Activated CD8-positive, alpha-beta memory T cell treated with anti-CD3 and anti-CD28 coated beads, Interleukin-2, amount 10 ng/mL, durations not matched to agents 7 days and 5 days (primary cell): ENCODE measurements at regions not wholly inside any gene's neighbourhood (a gene's known extent, or its start where the extent isn't known, plus 50 kb on each side); places are given as distances from the start of the nearest gene placed in this dataset.

Experiments used
- ATAC-seq: fragments of 150-1000 bp; cut with Tn5 transposase; one replicate; pipeline ENCODE4 v1.10.0; 2021; ENCODE audit warnings: moderate library complexity
- CTCF ChIA-PET: fragments of 350-600 bp; sonication (Branson Sonifier 250); formaldehyde crosslinking; loops from one replicate; lab custom pipeline; 2021; ENCODE audit warnings: antibody characterized with exemption; lab: Charles Lee
- DNase-seq: peaks from one replicate; pipeline ENCODE4 v3.0.0-alpha.2; 2020
- H3K27ac Mint-ChIP-seq: one replicate; pipeline ENCODE4 v1.8.0; 2021; ENCODE audit warnings: mild to moderate bottlenecking, mixed read lengths
- H3K27me3 Mint-ChIP-seq: one replicate; pipeline ENCODE4 v1.8.0; 2021; ENCODE audit warnings: mixed read lengths
- H3K36me3 Mint-ChIP-seq: one replicate; pipeline ENCODE4 v1.8.0; 2021; ENCODE audit warnings: mild to moderate bottlenecking, mixed read lengths
- H3K4me1 Mint-ChIP-seq: one replicate; pipeline ENCODE4 v1.8.0; 2021; ENCODE audit warnings: mixed read lengths
- H3K4me3 Mint-ChIP-seq: one replicate; pipeline ENCODE4 v1.8.0; 2021; ENCODE audit warnings: mild to moderate bottlenecking, moderate library complexity, mixed read lengths
- H3K9me3 Mint-ChIP-seq: one replicate; pipeline ENCODE4 v1.8.0; 2022; ENCODE audit warnings: low read depth, mixed read lengths

DNA sequence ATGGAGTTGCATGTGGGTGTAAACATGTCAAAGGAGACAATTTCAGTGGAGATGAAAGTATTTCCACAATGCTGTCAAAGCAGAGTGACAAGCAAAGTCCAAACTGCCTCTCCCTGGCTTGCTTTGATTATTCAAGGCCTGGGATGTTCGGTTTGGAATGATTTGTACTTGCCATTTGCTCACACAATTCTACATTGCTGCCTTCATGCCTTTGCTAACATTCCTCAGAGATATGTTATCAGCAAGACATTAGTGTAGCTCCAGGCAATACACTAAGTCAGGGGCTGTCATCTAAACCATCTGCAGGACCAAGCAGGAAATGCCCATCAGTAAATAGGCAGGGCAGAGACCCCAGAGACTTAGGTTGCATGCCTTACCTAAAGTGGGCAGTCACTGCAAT lies 79.6 kb upstream of the C1QTNF7 start:
- H3K36me3 Mint-ChIP-seq: no peaks in the 10 kb centered on the region
- no peak overlapping the region for H3K27ac Mint-ChIP-seq
- CTCF ChIA-PET: no interaction called here
- H3K27me3 Mint-ChIP-seq: peaks cover 10% of the 10 kb centered on the region
- H3K4me1 Mint-ChIP-seq: peaks cover 12% of the 10 kb centered on the region
- DNase-seq (no peak), ATAC-seq (no peak)
- H3K4me3 Mint-ChIP-seq: no peak overlapping the region
- H3K9me3 Mint-ChIP-seq: no peaks in the 10 kb centered on the region

DNA sequence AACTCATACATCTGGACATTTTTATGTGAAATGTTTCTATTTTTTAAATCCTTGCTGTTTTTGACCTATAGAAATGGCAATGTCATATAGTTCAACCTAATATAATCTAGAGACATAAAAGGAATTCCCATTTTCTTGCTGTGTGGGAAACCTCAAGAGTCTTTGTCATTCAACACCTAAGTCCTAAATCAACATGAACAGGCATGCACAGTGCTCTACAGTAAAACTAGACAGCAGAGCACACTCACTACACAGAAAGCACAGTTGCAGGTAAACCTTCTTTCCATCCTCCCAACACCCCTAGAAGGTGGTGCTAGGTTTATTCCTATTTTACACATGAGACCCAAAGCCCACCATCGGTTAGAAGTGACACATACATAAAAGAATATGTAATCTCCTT lies 79.1 kb upstream of the C1QTNF7 start:
- ATAC-seq (no peak), DNase-seq (no peak)
- CTCF ChIA-PET: no interaction called here
- H3K27ac Mint-ChIP-seq: no peak overlapping the region
- no peaks in the 10 kb centered on the region for H3K36me3 Mint-ChIP-seq
- no peak overlapping the region for H3K4me3 Mint-ChIP-seq
- H3K9me3 Mint-ChIP-seq: no peaks in the 10 kb centered on the region
- peaks cover 12% of the 10 kb centered on the region for H3K4me1 Mint-ChIP-seq
- peaks cover 13% of the 10 kb centered on the region for H3K27me3 Mint-ChIP-seq

DNA sequence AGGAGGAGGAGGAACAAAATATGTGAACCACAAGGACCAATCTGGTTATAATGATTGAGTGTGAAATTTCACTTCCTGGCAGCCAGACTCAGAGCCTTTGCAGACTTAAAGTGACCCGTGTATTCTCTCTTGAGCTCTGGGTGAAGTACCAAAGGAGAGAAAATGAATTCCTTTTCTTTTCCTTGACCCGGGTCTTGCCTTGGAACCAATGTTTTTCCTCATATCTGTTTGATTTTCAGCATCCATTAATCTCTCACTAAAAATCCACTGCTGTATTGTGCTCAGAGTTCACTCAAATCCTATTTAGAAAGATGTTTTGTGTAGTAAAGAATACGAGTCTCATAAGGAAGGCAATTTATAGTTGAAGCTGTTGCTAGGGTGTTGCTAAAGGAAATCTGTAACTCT lies 78.3 kb upstream of the C1QTNF7 start:
- Mint-ChIP-seq H3K27me3 (peaks cover 16% of the 10 kb centered on the region), H3K4me3 (no peak overlapping the region), H3K27ac (no peak overlapping the region), H3K4me1 (peaks cover 12% of the 10 kb centered on the region), H3K36me3 (no peaks in the 10 kb centered on the region), H3K9me3 (no peaks in the 10 kb centered on the region)
- DNase-seq (no peak), ATAC-seq (peak; percentile 33)
- CTCF ChIA-PET: no interaction called here

DNA sequence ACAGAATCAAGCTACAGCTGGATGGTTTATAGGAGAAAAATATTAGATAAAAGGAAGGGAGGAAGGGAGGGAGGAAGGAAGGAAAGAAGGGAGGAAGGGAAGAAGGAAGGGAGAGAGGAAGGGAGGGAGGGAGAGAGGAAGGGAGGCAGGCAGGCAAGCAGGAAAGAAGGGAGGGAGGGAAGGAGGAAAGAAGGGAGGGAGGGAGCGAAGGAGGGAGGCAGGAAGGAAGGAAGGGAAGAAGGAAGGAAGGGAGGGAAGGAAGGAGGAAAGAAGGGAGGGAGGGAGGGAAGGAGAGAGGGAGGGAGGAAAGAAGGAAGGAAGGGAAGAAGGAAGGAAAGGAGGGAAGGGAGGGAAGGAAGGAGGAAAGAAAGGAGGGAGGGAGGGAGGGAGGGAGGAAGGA lies 77.9 kb upstream of the C1QTNF7 start:
- CTCF ChIA-PET: no interaction called here
- Mint-ChIP-seq H3K27me3 (peaks cover 16% of the 10 kb centered on the region), H3K4me1 (peaks cover 12% of the 10 kb centered on the region)

DNA sequence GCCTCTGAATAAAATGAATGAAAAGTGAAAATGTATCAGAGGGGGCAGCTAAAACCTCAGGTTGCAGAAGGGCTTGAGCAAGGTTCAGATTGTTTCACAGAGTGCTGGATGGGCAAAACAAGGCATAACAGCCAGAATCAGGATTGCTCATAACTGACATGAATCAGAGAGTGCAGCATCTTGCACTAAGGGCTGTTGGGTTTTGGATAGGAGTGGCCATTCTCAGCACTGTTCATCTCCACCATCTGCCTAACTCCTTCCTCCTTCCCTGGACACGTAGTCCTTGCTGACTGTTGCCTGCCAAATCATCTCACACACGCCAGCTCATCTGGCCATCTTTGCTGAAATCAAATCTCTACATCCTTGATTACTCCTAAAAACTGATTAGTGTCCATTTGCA lies 75.3 kb upstream of the C1QTNF7 start:
- peaks cover 12% of the 10 kb centered on the region for H3K4me1 Mint-ChIP-seq
- H3K4me3 Mint-ChIP-seq: no peak overlapping the region
- peaks cover 19% of the 10 kb centered on the region for H3K27me3 Mint-ChIP-seq
- ATAC-seq (no peak), DNase-seq (no peak)
- H3K27ac Mint-ChIP-seq: no peak overlapping the region
- H3K9me3 Mint-ChIP-seq: no peaks in the 10 kb centered on the region
- CTCF ChIA-PET: interaction anchor here (0.8 kb wide), 1 partner anchor 45 kb away, joined by 3 read pairs; no protein-coding TSS in a partner anchor
- H3K36me3 Mint-ChIP-seq: no peaks in the 10 kb centered on the region

More for the DNA sequence above, 77.9 kb upstream of the C1QTNF7 start:
- H3K36me3 Mint-ChIP-seq: no peaks in the 10 kb centered on the region
- no peak overlapping the region for H3K4me3 Mint-ChIP-seq
- ATAC-seq (no peak), DNase-seq (no peak)
- H3K27ac Mint-ChIP-seq: no peak overlapping the region
- H3K9me3 Mint-ChIP-seq: no peaks in the 10 kb centered on the region

DNA sequence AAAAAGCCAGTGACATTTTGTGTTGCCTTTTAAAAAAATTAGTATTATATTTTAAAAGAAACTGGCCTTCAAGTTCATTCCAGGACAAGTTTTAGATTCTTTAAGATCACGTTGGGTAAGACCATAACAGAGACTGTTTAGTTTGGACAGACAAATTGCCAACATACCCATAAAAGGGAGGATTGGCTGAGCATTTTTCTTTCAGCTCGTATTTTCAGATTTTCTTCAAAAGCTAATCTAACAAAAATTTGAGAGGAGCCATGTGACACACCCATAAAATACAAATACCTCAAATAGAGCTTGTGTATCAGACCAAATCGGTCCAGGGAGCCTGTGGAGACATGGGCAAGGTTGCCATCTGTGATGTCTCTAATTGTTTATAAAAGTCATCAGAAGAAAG lies 74.6 kb upstream of the C1QTNF7 start:
- ATAC-seq (no peak), DNase-seq (no peak)
- peaks cover 19% of the 10 kb centered on the region for H3K27me3 Mint-ChIP-seq
- H3K36me3 Mint-ChIP-seq: no peaks in the 10 kb centered on the region
- H3K4me3 Mint-ChIP-seq: no peak overlapping the region
- H3K27ac Mint-ChIP-seq: no peak overlapping the region
- no peaks in the 10 kb centered on the region for H3K9me3 Mint-ChIP-seq
- peaks cover 12% of the 10 kb centered on the region for H3K4me1 Mint-ChIP-seq
- CTCF ChIA-PET: interaction anchor here (0.5 kb wide), 1 partner anchor 28 kb away, joined by 3 read pairs; no protein-coding TSS in a partner anchor

DNA sequence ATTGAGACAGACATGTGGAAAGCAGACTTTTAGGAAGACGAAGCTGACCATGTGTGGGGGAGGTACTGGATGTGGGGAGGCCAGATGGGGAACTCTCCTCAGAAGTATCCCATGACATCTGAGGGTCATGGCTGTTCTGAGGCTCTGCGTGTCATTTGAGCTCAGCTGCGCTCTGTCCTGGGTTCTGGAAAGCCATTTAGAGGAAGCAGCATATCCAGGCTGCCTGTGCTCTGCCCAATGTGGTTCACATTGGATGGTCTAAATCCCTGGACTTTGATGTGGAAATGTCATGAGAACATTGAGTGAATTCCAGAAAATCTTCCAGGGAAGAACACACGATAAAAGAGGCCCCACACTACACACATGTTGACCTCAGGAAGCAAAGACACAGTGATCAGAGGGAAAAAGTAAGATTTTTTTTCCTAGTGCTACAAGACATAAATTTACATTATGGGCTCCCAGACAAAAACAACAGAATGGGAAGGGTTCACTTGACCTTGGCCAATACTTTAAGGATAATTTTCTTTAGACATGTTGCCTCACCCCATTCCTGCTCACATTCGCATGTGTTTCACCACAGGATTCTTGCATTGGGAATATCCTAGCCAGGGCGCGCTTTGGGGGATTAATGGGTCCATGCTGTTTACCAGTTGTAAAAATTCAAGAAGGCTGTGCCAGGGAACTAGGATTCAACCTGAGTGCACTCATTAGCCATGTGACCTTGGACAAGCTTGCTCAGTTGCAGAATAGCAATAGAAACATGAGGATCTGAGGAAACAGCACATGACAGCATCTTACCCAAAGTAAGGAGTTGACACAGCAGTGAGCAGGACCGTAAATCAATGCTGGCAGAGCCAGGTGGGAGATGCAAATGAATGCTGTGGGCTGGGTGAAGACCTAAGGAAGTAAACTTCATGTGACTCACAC lies 73.2 kb upstream of the C1QTNF7 start:
- no peak for ATAC-seq
- H3K4me1 Mint-ChIP-seq: peaks cover 4% of the 10 kb centered on the region
- no peak overlapping the region for H3K4me3 Mint-ChIP-seq
- H3K27me3 Mint-ChIP-seq: peaks cover 19% of the 10 kb centered on the region
- CTCF ChIA-PET: no interaction called here
- no peaks in the 10 kb centered on the region for H3K36me3 Mint-ChIP-seq
- no peak for DNase-seq
- H3K27ac Mint-ChIP-seq: no peak overlapping the region
- H3K9me3 Mint-ChIP-seq: no peaks in the 10 kb centered on the region

DNA sequence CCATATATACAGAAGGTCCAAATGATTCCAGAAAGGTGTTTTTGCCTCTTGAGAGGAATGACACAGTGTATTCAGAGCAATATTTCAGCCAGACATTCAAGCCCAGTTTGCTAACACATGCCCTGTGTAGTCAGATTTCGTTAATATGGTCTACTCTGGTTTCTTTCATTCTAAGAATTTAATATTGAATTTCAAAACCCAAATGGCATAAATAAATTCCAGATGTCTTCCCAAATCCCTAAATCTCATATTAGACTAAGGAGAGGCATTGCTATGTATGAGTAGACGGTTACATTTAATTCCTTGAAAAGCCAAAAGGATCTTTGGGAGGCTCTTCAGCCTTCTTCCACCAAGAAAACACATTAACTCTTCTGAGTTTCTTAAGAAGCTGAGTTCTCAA lies 66.3 kb upstream of the C1QTNF7 start:
- Mint-ChIP-seq H3K4me3 (no peak overlapping the region), H3K4me1 (no peaks in the 10 kb centered on the region), H3K27me3 (peaks cover 16% of the 10 kb centered on the region), H3K27ac (no peak overlapping the region), H3K36me3 (no peaks in the 10 kb centered on the region), H3K9me3 (no peaks in the 10 kb centered on the region)
- ATAC-seq: no peak
- CTCF ChIA-PET: no interaction called here
- DNase-seq: no peak

DNA sequence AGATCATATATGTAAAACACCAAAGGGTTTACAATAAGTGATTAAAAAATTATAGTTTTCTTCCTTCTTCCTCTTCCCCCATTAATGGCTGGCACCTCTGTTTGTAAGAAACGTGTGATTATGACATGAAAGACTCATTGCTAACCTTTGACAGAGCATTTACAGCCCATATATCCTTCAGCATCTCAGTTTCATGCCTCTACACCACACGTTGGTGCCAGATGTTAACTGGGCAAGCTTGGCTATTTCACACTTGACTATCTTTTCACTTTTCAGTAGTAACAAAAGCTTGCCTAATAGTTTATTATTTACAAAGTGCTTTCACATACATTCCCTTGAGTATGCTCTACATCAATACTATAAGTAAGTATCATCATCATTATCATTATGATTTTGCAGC lies 65.3 kb upstream of the C1QTNF7 start:
- peaks cover 2% of the 10 kb centered on the region for H3K4me1 Mint-ChIP-seq
- H3K27ac Mint-ChIP-seq: no peak overlapping the region
- peaks cover 13% of the 10 kb centered on the region for H3K27me3 Mint-ChIP-seq
- DNase-seq: no peak
- no peaks in the 10 kb centered on the region for H3K9me3 Mint-ChIP-seq
- H3K4me3 Mint-ChIP-seq: no peak overlapping the region
- ATAC-seq: no peak
- CTCF ChIA-PET: interaction anchor here (0.6 kb wide), 1 partner anchor 1064 kb away, joined by 3 read pairs; no protein-coding TSS in a partner anchor
- H3K36me3 Mint-ChIP-seq: no peaks in the 10 kb centered on the region

DNA sequence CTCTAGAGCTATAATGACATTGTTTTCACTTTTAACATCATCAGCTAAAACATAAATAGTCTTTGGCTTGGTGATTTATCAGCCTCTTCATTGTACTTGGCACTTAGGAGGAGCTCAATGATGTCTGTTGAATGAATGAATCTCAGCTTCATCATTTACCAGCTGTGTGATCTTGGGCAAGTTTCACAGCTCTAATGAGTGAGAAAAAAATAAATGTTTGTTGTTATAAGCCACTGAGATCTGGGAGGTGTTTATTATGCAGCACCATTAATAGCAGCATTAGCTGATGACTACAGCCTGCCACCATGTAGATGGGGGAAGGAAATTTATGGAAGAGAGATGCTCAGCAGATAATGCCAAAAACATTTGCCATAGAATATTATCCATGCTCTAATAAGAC lies 63.6 kb upstream of the C1QTNF7 start:
- Mint-ChIP-seq H3K4me3 (no peak overlapping the region), H3K9me3 (no peaks in the 10 kb centered on the region), H3K27ac (no peak overlapping the region), H3K36me3 (no peaks in the 10 kb centered on the region), H3K4me1 (peaks cover 11% of the 10 kb centered on the region), H3K27me3 (peaks cover 13% of the 10 kb centered on the region)
- CTCF ChIA-PET: no interaction called here
- ATAC-seq: no peak
- no peak for DNase-seq

DNA sequence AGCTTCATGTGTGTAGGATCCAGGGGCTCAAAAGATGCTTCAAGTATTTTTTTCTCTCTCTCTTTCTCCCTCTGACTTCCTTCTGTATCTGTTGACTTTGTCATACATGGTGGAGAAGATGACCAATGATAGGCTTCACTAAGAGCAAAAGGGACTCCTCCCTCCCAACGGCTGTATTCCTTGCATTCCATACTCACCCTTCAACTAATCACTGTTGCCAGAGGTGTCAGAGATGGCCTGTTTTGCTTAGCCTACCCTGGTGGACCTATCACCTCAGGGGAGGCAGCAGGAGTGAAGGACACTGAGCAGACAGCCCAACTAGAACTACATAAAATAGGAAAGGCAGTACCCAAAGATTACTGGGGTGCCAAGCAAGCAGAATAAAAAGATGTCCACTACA lies 62.2 kb upstream of the C1QTNF7 start:
- H3K9me3 Mint-ChIP-seq: no peaks in the 10 kb centered on the region
- H3K27me3 Mint-ChIP-seq: peaks cover 11% of the 10 kb centered on the region
- peaks cover 13% of the 10 kb centered on the region for H3K4me1 Mint-ChIP-seq
- no peak for ATAC-seq
- no peak overlapping the region for H3K4me3 Mint-ChIP-seq
- no peaks in the 10 kb centered on the region for H3K36me3 Mint-ChIP-seq
- DNase-seq: no peak
- CTCF ChIA-PET: no interaction called here
- H3K27ac Mint-ChIP-seq: no peak overlapping the region

DNA sequence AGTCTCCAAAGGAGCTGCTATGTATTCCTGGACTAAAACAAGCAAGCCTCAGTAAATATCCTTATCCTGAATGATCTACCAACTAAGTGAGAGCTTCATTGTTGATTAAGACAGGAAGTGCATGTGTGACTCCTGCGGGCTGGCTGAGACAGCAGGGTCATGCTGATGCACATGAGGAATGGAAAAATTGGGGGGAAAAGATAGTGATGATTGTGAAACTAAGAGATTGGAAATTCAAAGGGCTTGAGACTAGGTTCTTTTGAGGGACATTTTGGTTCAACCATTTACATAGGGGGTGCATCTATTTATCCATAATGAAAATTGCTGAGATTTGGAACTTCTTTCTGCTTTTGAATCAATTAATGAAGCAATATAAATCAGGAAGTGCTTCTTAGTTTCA lies 61.1 kb upstream of the C1QTNF7 start:
- peaks cover 13% of the 10 kb centered on the region for H3K27me3 Mint-ChIP-seq

DNA sequence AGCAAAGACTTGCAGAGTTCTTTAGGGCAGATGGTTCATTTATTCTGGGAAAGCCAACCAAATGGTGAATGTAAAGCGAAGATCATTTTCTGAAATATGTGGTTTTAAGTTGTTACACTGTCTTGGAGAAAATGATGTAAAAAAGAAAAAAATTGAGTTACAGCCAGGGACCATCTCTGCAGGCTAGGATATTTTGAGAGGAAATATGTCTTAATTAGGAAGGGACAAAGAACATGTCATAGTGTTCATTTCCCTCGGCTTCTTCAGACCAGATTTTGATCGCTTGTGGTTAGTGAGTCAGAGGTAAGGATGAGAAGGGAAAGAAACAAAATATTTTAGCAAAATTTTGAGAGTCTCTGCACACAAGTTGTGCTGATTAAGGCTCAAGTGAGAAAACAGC lies 59.0 kb upstream of the C1QTNF7 start:
- Mint-ChIP-seq H3K9me3 (no peaks in the 10 kb centered on the region), H3K27ac (no peak overlapping the region), H3K36me3 (no peaks in the 10 kb centered on the region), H3K4me3 (no peak overlapping the region), H3K4me1 (peaks cover 13% of the 10 kb centered on the region), H3K27me3 (peaks cover 5% of the 10 kb centered on the region)
- DNase-seq (no peak), ATAC-seq (no peak)
- CTCF ChIA-PET: no interaction called here

More for the DNA sequence above, 61.1 kb upstream of the C1QTNF7 start:
- Mint-ChIP-seq H3K9me3 (no peaks in the 10 kb centered on the region), H3K27ac (no peak overlapping the region), H3K4me3 (no peak overlapping the region), H3K36me3 (no peaks in the 10 kb centered on the region), H3K4me1 (peaks cover 13% of the 10 kb centered on the region)
- CTCF ChIA-PET: no interaction called here
- ATAC-seq (no peak), DNase-seq (no peak)

DNA sequence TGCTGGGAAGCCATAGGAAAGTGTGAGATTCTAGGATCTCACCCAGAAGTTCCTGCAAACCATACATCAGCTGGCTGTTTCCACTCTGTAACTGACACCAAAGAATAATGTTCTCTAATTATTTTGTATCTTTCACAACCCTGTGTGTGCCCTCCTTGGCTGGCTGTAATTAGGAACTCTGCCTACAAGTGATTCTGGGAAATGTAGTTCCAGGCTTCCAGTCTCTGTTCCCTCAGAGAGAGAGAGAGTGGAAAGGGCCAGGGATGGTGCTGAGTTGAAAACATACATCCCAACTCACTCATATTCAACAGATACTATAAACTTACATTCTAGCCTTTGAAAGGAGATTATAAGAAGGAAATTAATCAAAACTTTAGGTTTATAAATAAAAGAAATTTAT lies 57.5 kb upstream of the C1QTNF7 start:
- Mint-ChIP-seq H3K27me3 (peaks cover 4% of the 10 kb centered on the region), H3K36me3 (no peaks in the 10 kb centered on the region), H3K4me3 (no peak overlapping the region), H3K9me3 (no peaks in the 10 kb centered on the region), H3K4me1 (peaks cover 13% of the 10 kb centered on the region), H3K27ac (no peak overlapping the region)
- DNase-seq: no peak
- CTCF ChIA-PET: no interaction called here
- no peak for ATAC-seq
